ENCODE measurements at regions not wholly inside any gene's neighbourhood (a gene's known extent, or its start where the extent isn't known, plus 50 kb on each side); places are given as distances from the start of the nearest gene placed in this dataset.

GRCh38 chr3:14344351-14344750, 58.1 kb upstream of the SLC6A6 start:
- no peak overlapping the region for H3K4me3 ChIP-seq (ENCODE audit: low read depth, low read length)
- TF ChIP-seq CTCF (IDR thresholded peaks at IDR 0.05; ENCODE audit: borderline replicate concordance, insufficient read depth, low read depth, low read length): no peak

- no peak for TF ChIP-seq CTCF (IDR thresholded peaks at IDR 0.05; ENCODE audit: borderline replicate concordance, insufficient read depth, low read depth, low read length)
- H3K4me3 ChIP-seq (ENCODE audit: low read depth, low read length): no peak overlapping the region
These were observed 56.8 kb upstream of the SLC6A6 start for GRCh38 chr3:14345496-14346150.

- no peak overlapping the region for H3K4me3 ChIP-seq (ENCODE audit: low read depth, low read length)
- TF ChIP-seq CTCF (IDR thresholded peaks at IDR 0.05; ENCODE audit: borderline replicate concordance, insufficient read depth, low read depth, low read length): no peak
These were observed 56.2 kb upstream of the SLC6A6 start for GRCh38 chr3:14346191-14346590.

- TF ChIP-seq CTCF (IDR thresholded peaks at IDR 0.05; ENCODE audit: borderline replicate concordance, insufficient read depth, low read depth, low read length): no peak
These were observed 55.8 kb upstream of the SLC6A6 start for GRCh38 chr3:14346642-14347041.

GRCh38 chr3:14347110-14347509, 55.3 kb upstream of the SLC6A6 start:
- TF ChIP-seq CTCF (IDR thresholded peaks at IDR 0.05; ENCODE audit: borderline replicate concordance, insufficient read depth, low read depth, low read length): no peak

More at GRCh38 chr3:14346642-14347041, 55.8 kb upstream of the SLC6A6 start:
- no peak overlapping the region for H3K4me3 ChIP-seq (ENCODE audit: low read depth, low read length)

GRCh38 chr3:14351617-14352001, 50.8 kb upstream of the SLC6A6 start:
- H3K4me3 ChIP-seq (ENCODE audit: low read depth, low read length): no peak overlapping the region
- TF ChIP-seq CTCF (IDR thresholded peaks at IDR 0.05; ENCODE audit: borderline replicate concordance, insufficient read depth, low read depth, low read length): no peak

More at GRCh38 chr3:14347110-14347509, 55.3 kb upstream of the SLC6A6 start:
- H3K4me3 ChIP-seq (ENCODE audit: low read depth, low read length): no peak overlapping the region

- no peak for TF ChIP-seq CTCF (IDR thresholded peaks at IDR 0.05; ENCODE audit: borderline replicate concordance, insufficient read depth, low read depth, low read length)
- H3K4me3 ChIP-seq (ENCODE audit: low read depth, low read length): no peak overlapping the region
These were observed 50.3 kb upstream of the SLC6A6 start for GRCh38 chr3:14352002-14352627.
